GM21619 (cell line): ENCODE measurements at regions not wholly inside any gene's neighbourhood (a gene's known extent, or its start where the extent isn't known, plus 50 kb on each side); places are given as distances from the start of the nearest gene placed in this dataset.

ENCODE experiments used
- ATAC-seq: cut with Tn5 transposase; IDR thresholded peaks from one replicate; pipeline ENCODE4 v1.9.1; 2021; ENCODE audit not compliant: unreplicated experiment

- ATAC-seq: no peak
Observed at GRCh38 chr10:124265776-124266467, 152.8 kb downstream of the OAT start.

GRCh38 chr10:124265391-124265745, 153.4 kb downstream of the OAT start:
- ATAC-seq: no peak

GRCh38 chr10:124264711-124265390, 153.9 kb downstream of the OAT start:
- ATAC-seq: no peak

- ATAC-seq: no peak
Observed at GRCh38 chr10:124264271-124264670, 154.5 kb downstream of the OAT start.

GRCh38 chr10:124263726-124264125, 155.0 kb downstream of the OAT start:
- no peak for ATAC-seq

- no peak for ATAC-seq
Observed at GRCh38 chr10:124262971-124263370, 155.8 kb downstream of the OAT start.

- no peak for ATAC-seq
Observed at GRCh38 chr10:124262234-124262865, 156.4 kb downstream of the OAT start.

GRCh38 chr10:124259139-124259825, 159.4 kb downstream of the OAT start:
- no peak for ATAC-seq

- no peak for ATAC-seq
Observed at GRCh38 chr10:124257781-124258180, 160.9 kb downstream of the OAT start.

- ATAC-seq: no peak
Observed at GRCh38 chr10:124256151-124256550, 162.6 kb downstream of the OAT start.

- no peak for ATAC-seq
Observed at GRCh38 chr10:124255556-124255955, 162.2 kb upstream of the CHST15 start.

GRCh38 chr10:124254490-124254889, 161.1 kb upstream of the CHST15 start:
- no peak for ATAC-seq

GRCh38 chr10:124253006-124253405, 159.6 kb upstream of the CHST15 start:
- no peak for ATAC-seq

- no peak for ATAC-seq
Observed at GRCh38 chr10:124252097-124252715, 158.8 kb upstream of the CHST15 start.

- ATAC-seq: no peak
Observed at GRCh38 chr10:124251317-124252065, 158.1 kb upstream of the CHST15 start.

GRCh38 chr10:124250506-124250905, 157.1 kb upstream of the CHST15 start:
- ATAC-seq: no peak

GRCh38 chr10:124249812-124250432, 156.5 kb upstream of the CHST15 start:
- no peak for ATAC-seq

GRCh38 chr10:124249196-124249595, 155.8 kb upstream of the CHST15 start:
- no peak for ATAC-seq

GRCh38 chr10:124248056-124249045, 155.0 kb upstream of the CHST15 start:
- ATAC-seq: no peak
